ENCODE measurements at regions not wholly inside any gene's neighbourhood (a gene's known extent, or its start where the extent isn't known, plus 50 kb on each side); places are given as distances from the start of the nearest gene placed in this dataset.

- H3K9ac ChIP-seq (ENCODE audit: low read depth, low read length): no peak overlapping the region
- H3K27ac ChIP-seq (ENCODE audit: low read length): no peak overlapping the region
These were observed 217.0 kb upstream of the UBE2E3 start for GRCh38 chr2:180763263-180763989.

GRCh38 chr2:180761224-180761623, 219.2 kb upstream of the UBE2E3 start:
- H3K9me3 ChIP-seq (ENCODE audit: insufficient read depth, low read depth, low read length): no peaks in the 10 kb centered on the region
- H3K4me1 ChIP-seq (ENCODE audit: insufficient read depth, low read length): peaks cover 3% of the 10 kb centered on the region; the same call in 1 of the 2 replicates
- H3K27ac ChIP-seq (ENCODE audit: low read length): no peak overlapping the region
- H3K36me3 ChIP-seq (ENCODE audit: insufficient read depth, low read depth, low read length): no peaks in the 10 kb centered on the region
- H3K9ac ChIP-seq (ENCODE audit: low read depth, low read length): no peak overlapping the region
- no peaks in the 10 kb centered on the region for H3K27me3 ChIP-seq (ENCODE audit: insufficient read depth, low read length)
- H3K4me3 ChIP-seq (ENCODE audit: low read length): no peak overlapping the region

More at GRCh38 chr2:180763263-180763989, 217.0 kb upstream of the UBE2E3 start:
- no peaks in the 10 kb centered on the region for H3K36me3 ChIP-seq (ENCODE audit: insufficient read depth, low read depth, low read length)
- no peaks in the 10 kb centered on the region for H3K27me3 ChIP-seq (ENCODE audit: insufficient read depth, low read length)
- H3K4me3 ChIP-seq (ENCODE audit: low read length): no peak overlapping the region
- peaks cover 3% of the 10 kb centered on the region; the same call in 1 of the 2 replicates for H3K4me1 ChIP-seq (ENCODE audit: insufficient read depth, low read length)
- H3K9me3 ChIP-seq (ENCODE audit: insufficient read depth, low read depth, low read length): no peaks in the 10 kb centered on the region

- peaks cover 3% of the 10 kb centered on the region; the same call in 1 of the 2 replicates for H3K4me1 ChIP-seq (ENCODE audit: insufficient read depth, low read length)
- no peaks in the 10 kb centered on the region for H3K9me3 ChIP-seq (ENCODE audit: insufficient read depth, low read depth, low read length)
- H3K27ac ChIP-seq (ENCODE audit: low read length): no peak overlapping the region
- no peak overlapping the region for H3K9ac ChIP-seq (ENCODE audit: low read depth, low read length)
- no peak overlapping the region for H3K4me3 ChIP-seq (ENCODE audit: low read length)
- no peaks in the 10 kb centered on the region for H3K36me3 ChIP-seq (ENCODE audit: insufficient read depth, low read depth, low read length)
- H3K27me3 ChIP-seq (ENCODE audit: insufficient read depth, low read length): no peaks in the 10 kb centered on the region
These were observed 220.8 kb upstream of the UBE2E3 start for GRCh38 chr2:180759631-180760030.

- H3K9me3 ChIP-seq (ENCODE audit: insufficient read depth, low read depth, low read length): no peaks in the 10 kb centered on the region
- no peak overlapping the region for H3K27ac ChIP-seq (ENCODE audit: low read length)
- H3K36me3 ChIP-seq (ENCODE audit: insufficient read depth, low read depth, low read length): no peaks in the 10 kb centered on the region
- no peak overlapping the region for H3K9ac ChIP-seq (ENCODE audit: low read depth, low read length)
- H3K4me3 ChIP-seq (ENCODE audit: low read length): no peak overlapping the region
- no peaks in the 10 kb centered on the region for H3K27me3 ChIP-seq (ENCODE audit: insufficient read depth, low read length)
- no peaks in the 10 kb centered on the region for H3K4me1 ChIP-seq (ENCODE audit: insufficient read depth, low read length)
These were observed 226.3 kb upstream of the UBE2E3 start for GRCh38 chr2:180753809-180754761.

- Histone ChIP-seq H3K9ac (ENCODE audit: low read depth, low read length) (no peak overlapping the region), H3K27me3 (ENCODE audit: insufficient read depth, low read length) (no peaks in the 10 kb centered on the region), H3K27ac (ENCODE audit: low read length) (no peak overlapping the region), H3K36me3 (ENCODE audit: insufficient read depth, low read depth, low read length) (no peaks in the 10 kb centered on the region), H3K4me3 (ENCODE audit: low read length) (no peak overlapping the region), H3K4me1 (ENCODE audit: insufficient read depth, low read length) (no peaks in the 10 kb centered on the region; the same call in 1 of the 2 replicates), H3K9me3 (ENCODE audit: insufficient read depth, low read depth, low read length) (no peaks in the 10 kb centered on the region)
These were observed 229.0 kb upstream of the UBE2E3 start for GRCh38 chr2:180751306-180751920.

- H3K9me3 ChIP-seq (ENCODE audit: insufficient read depth, low read depth, low read length): no peaks in the 10 kb centered on the region
- no peaks in the 10 kb centered on the region for H3K36me3 ChIP-seq (ENCODE audit: insufficient read depth, low read depth, low read length)
- no peak overlapping the region for H3K9ac ChIP-seq (ENCODE audit: low read depth, low read length)
These were observed 232.7 kb upstream of the UBE2E3 start for GRCh38 chr2:180747728-180748127.

GRCh38 chr2:180743401-180743800, 237.0 kb upstream of the UBE2E3 start:
- no peaks in the 10 kb centered on the region for H3K27me3 ChIP-seq (ENCODE audit: insufficient read depth, low read length)
- no peak overlapping the region for H3K9ac ChIP-seq (ENCODE audit: low read depth, low read length)
- no peak overlapping the region for H3K27ac ChIP-seq (ENCODE audit: low read length)
- no peaks in the 10 kb centered on the region for H3K9me3 ChIP-seq (ENCODE audit: insufficient read depth, low read depth, low read length)
- no peaks in the 10 kb centered on the region for H3K36me3 ChIP-seq (ENCODE audit: insufficient read depth, low read depth, low read length)
- H3K4me3 ChIP-seq (ENCODE audit: low read length): no peak overlapping the region
- H3K4me1 ChIP-seq (ENCODE audit: insufficient read depth, low read length): no peaks in the 10 kb centered on the region; the same call in 1 of the 2 replicates

More at GRCh38 chr2:180747728-180748127, 232.7 kb upstream of the UBE2E3 start:
- Histone ChIP-seq H3K27me3 (ENCODE audit: insufficient read depth, low read length) (no peaks in the 10 kb centered on the region), H3K4me1 (ENCODE audit: insufficient read depth, low read length) (no peaks in the 10 kb centered on the region; the same call in 1 of the 2 replicates), H3K4me3 (ENCODE audit: low read length) (no peak overlapping the region), H3K27ac (ENCODE audit: low read length) (no peak overlapping the region)

GRCh38 chr2:180742801-180743200, 237.6 kb upstream of the UBE2E3 start:
- Histone ChIP-seq H3K27ac (ENCODE audit: low read length) (no peak overlapping the region), H3K4me3 (ENCODE audit: low read length) (no peak overlapping the region), H3K4me1 (ENCODE audit: insufficient read depth, low read length) (no peaks in the 10 kb centered on the region; the same call in 1 of the 2 replicates), H3K9me3 (ENCODE audit: insufficient read depth, low read depth, low read length) (no peaks in the 10 kb centered on the region), H3K27me3 (ENCODE audit: insufficient read depth, low read length) (no peaks in the 10 kb centered on the region), H3K9ac (ENCODE audit: low read depth, low read length) (no peak overlapping the region), H3K36me3 (ENCODE audit: insufficient read depth, low read depth, low read length) (no peaks in the 10 kb centered on the region)

- peaks cover 6% of the 10 kb centered on the region; the same call in 1 of the 2 replicates for H3K4me1 ChIP-seq (ENCODE audit: insufficient read depth, low read length)
- no peaks in the 10 kb centered on the region for H3K36me3 ChIP-seq (ENCODE audit: insufficient read depth, low read depth, low read length)
- H3K9me3 ChIP-seq (ENCODE audit: insufficient read depth, low read depth, low read length): no peaks in the 10 kb centered on the region
- H3K4me3 ChIP-seq (ENCODE audit: low read length): no peak overlapping the region
- no peaks in the 10 kb centered on the region for H3K27me3 ChIP-seq (ENCODE audit: insufficient read depth, low read length)
- no peak overlapping the region for H3K27ac ChIP-seq (ENCODE audit: low read length)
- no peak overlapping the region for H3K9ac ChIP-seq (ENCODE audit: low read depth, low read length)
These were observed 241.3 kb upstream of the UBE2E3 start for GRCh38 chr2:180739070-180739469.

- Histone ChIP-seq H3K36me3 (ENCODE audit: insufficient read depth, low read depth, low read length) (no peaks in the 10 kb centered on the region), H3K27ac (ENCODE audit: low read length) (no peak overlapping the region), H3K9ac (ENCODE audit: low read depth, low read length) (no peak overlapping the region), H3K4me3 (ENCODE audit: low read length) (no peak overlapping the region), H3K4me1 (ENCODE audit: insufficient read depth, low read length) (peaks cover 8% of the 10 kb centered on the region; the same call in 1 of the 2 replicates), H3K9me3 (ENCODE audit: insufficient read depth, low read depth, low read length) (no peaks in the 10 kb centered on the region), H3K27me3 (ENCODE audit: insufficient read depth, low read length) (no peaks in the 10 kb centered on the region)
These were observed 244.6 kb upstream of the UBE2E3 start for GRCh38 chr2:180735799-180736198.

- no peaks in the 10 kb centered on the region for H3K27me3 ChIP-seq (ENCODE audit: insufficient read depth, low read length)
- H3K36me3 ChIP-seq (ENCODE audit: insufficient read depth, low read depth, low read length): no peaks in the 10 kb centered on the region
- H3K4me1 ChIP-seq (ENCODE audit: insufficient read depth, low read length): peaks cover 8% of the 10 kb centered on the region; the same call in 1 of the 2 replicates
- H3K4me3 ChIP-seq (ENCODE audit: low read length): no peak overlapping the region
- no peak overlapping the region for H3K9ac ChIP-seq (ENCODE audit: low read depth, low read length)
- H3K27ac ChIP-seq (ENCODE audit: low read length): no peak overlapping the region
- H3K9me3 ChIP-seq (ENCODE audit: insufficient read depth, low read depth, low read length): no peaks in the 10 kb centered on the region
These were observed 246.0 kb upstream of the UBE2E3 start for GRCh38 chr2:180734382-180734781.
